ENCODE measurements at regions not wholly inside any gene's neighbourhood (a gene's known extent, or its start where the extent isn't known, plus 50 kb on each side); places are given as distances from the start of the nearest gene placed in this dataset.
"Not testable (repeated sequence)": the region's sequence is repeated elsewhere in the genome, so short reads cannot be mapped to it uniquely, and the experiment has no call there.

- TF ChIP-seq CTCF (conservative IDR thresholded peaks at IDR 0.05; ENCODE audit: control insufficient read depth, insufficient read depth, low read depth, low read length) = no peak
- no peak overlapping the region for H3K4me3 ChIP-seq (ENCODE audit: control insufficient read depth, low read depth, low read length)
- no peak for DNase-seq (ENCODE audit: low read depth)
These were observed 171.3 kb upstream of the NT5E start for GRCh38 chr6:85278466-85279035.

- not testable (repeated sequence) for DNase-seq (ENCODE audit: low read depth); H3K4me3 ChIP-seq (ENCODE audit: control insufficient read depth, low read depth, low read length)
These were observed 173.9 kb upstream of the NT5E start for GRCh38 chr6:85276026-85276425.

- TF ChIP-seq CTCF (conservative IDR thresholded peaks at IDR 0.05; ENCODE audit: control insufficient read depth, insufficient read depth, low read depth, low read length) = no peak
- no peak for DNase-seq (ENCODE audit: low read depth)
These were observed 174.4 kb upstream of the NT5E start for GRCh38 chr6:85275338-85275985.

GRCh38 chr6:85273870-85274269 is 176.0 kb upstream of the NT5E start:
- TF ChIP-seq CTCF (conservative IDR thresholded peaks at IDR 0.05; ENCODE audit: control insufficient read depth, insufficient read depth, low read depth, low read length) = no peak
- DNase-seq (ENCODE audit: low read depth) = peak; percentile 17
- H3K4me3 ChIP-seq (ENCODE audit: control insufficient read depth, low read depth, low read length) = no peak overlapping the region

More at GRCh38 chr6:85275338-85275985, 174.4 kb upstream of the NT5E start:
- H3K4me3 ChIP-seq (ENCODE audit: control insufficient read depth, low read depth, low read length) = no peak overlapping the region

- no peak for DNase-seq (ENCODE audit: low read depth)
- no peak for TF ChIP-seq CTCF (conservative IDR thresholded peaks at IDR 0.05; ENCODE audit: control insufficient read depth, insufficient read depth, low read depth, low read length)
- H3K4me3 ChIP-seq (ENCODE audit: control insufficient read depth, low read depth, low read length) = no peak overlapping the region
These were observed 176.8 kb upstream of the NT5E start for GRCh38 chr6:85273046-85273445.

GRCh38 chr6:85272592-85272991 is 177.3 kb upstream of the NT5E start:
- no peak overlapping the region for H3K4me3 ChIP-seq (ENCODE audit: control insufficient read depth, low read depth, low read length)
- no peak for DNase-seq (ENCODE audit: low read depth)
- no peak for TF ChIP-seq CTCF (conservative IDR thresholded peaks at IDR 0.05; ENCODE audit: control insufficient read depth, insufficient read depth, low read depth, low read length)

- DNase-seq (ENCODE audit: low read depth) = no peak
- TF ChIP-seq CTCF (conservative IDR thresholded peaks at IDR 0.05; ENCODE audit: control insufficient read depth, insufficient read depth, low read depth, low read length) = no peak
- no peak overlapping the region for H3K4me3 ChIP-seq (ENCODE audit: control insufficient read depth, low read depth, low read length)
These were observed 187.3 kb upstream of the NT5E start for GRCh38 chr6:85262621-85263020.

All from fibroblast of mammary gland (primary cell).